Breast epithelium (tissue), 4 donors: ENCODE measurements at regions not wholly inside any gene's neighbourhood (a gene's known extent, or its start where the extent isn't known, plus 50 kb on each side); places are given as distances from the start of the nearest gene placed in this dataset.

Experiments
- DNase-seq, 2 donors: peaks; one replicate each; pipeline ENCODE4 v3.0.0-alpha.2; 2019; ENCODE audit warnings: low spot score in 2 of 2
- H3K27ac ChIP-seq, 2 donors: fragments of 200-600 bp; sonication (generic) in 1 of 2; one replicate each; pipeline ENCODE4 v1.5.1; 2016 to 2019; ENCODE audit warnings: mild to moderate bottlenecking in 1 of 2
- H3K27me3 ChIP-seq, 2 donors: fragments of 200-600 bp; sonication (generic) in 1 of 2; one replicate each; pipeline versions ENCODE4 v1.5.1 to v1.6.0; 2017 to 2019; ENCODE audit warnings: control low read depth in 1 of 2, mild to moderate bottlenecking in 1 of 2
- H3K36me3 ChIP-seq: fragments of 200-600 bp; one replicate; pipeline ENCODE4 v1.5.1; 2019
- H3K4me1 ChIP-seq, 2 donors: fragments of 200-600 bp; sonication (generic); one replicate each; pipeline ENCODE4 v1.5.1; 2016 to 2019; ENCODE audit warnings: control low read depth in 1 of 2
- H3K4me3 ChIP-seq, 3 donors: fragments of 200-600 bp; sonication (generic); 1 replicate in 2 of 3; 2 replicates in 1 of 3; pipeline ENCODE4 v1.5.1; 2016 to 2019; ENCODE audit warnings: mild to moderate bottlenecking in 3 of 3, moderate library complexity in 2 of 3
- H3K9me3 ChIP-seq, 2 donors: fragments of 200-600 bp; sonication (generic) in 1 of 2; one replicate each; pipeline ENCODE4 v1.5.1; 2016 to 2019; ENCODE audit warnings: control low read depth in 1 of 2
- POLR2A ChIP-seq: fragments of 450-650 bp; IDR thresholded peaks from one replicate; pipeline ENCODE4 v1.6.1; 2016; ENCODE audit warnings: antibody characterized with exemption, mild to moderate bottlenecking, moderate library complexity
- POLR2AphosphoS5 ChIP-seq, 3 donors: sonication (generic); formaldehyde crosslinking; IDR thresholded peaks; one replicate each; pipeline ENCODE4 v1.6.1; 2017; ENCODE audit warnings: antibody characterized with exemption in 3 of 3
- intact Hi-C: fragments of 100-400 bp; cut with DNase I; formaldehyde crosslinking; loops from one replicate; pipeline ENCODE4 v1.15.1; 2023; ENCODE audit warnings: low total_unique reads
- TF ChIP-seq, protein P1 (sequence below), 3 donors: fragments of 450-650 bp; IDR thresholded peaks; one replicate each; pipeline ENCODE4 v1.5.1; 2016 to 2017; ENCODE audit warnings: antibody characterized with exemption in 3 of 3, mild to moderate bottlenecking in 3 of 3, moderate library complexity in 3 of 3

DNA sequence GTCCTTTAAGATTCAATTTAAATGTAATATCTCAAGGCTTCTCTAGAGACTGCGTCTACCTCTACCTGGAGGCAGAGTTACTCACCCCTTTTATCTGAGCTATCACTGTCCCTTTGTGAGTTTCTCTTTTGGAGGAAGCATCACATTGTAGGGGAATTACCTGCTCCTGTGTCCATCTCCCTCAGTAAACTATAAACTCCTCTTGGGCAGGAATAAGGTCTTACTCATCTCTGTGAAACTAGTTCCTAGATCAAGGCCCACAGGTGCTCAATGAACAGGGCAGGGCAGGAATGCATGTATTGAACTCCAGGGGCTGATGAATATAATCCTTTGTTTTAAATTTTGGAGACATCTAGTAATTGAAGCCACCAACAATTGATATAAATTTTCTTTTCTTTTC, 139.8 kb upstream of the ERCC6L2 start:
- Histone ChIP-seq H3K4me3 (no peak overlapping the region), H3K4me1 (no peaks in the 10 kb centered on the region), H3K9me3 (no peaks in the 10 kb centered on the region), H3K27me3 (no peaks in the 10 kb centered on the region), H3K27ac (no peak overlapping the region), H3K36me3 (no peaks in the 10 kb centered on the region)
- DNase-seq: no peak
- intact Hi-C loops: no loop called here
- TF ChIP-seq, protein P1, sequence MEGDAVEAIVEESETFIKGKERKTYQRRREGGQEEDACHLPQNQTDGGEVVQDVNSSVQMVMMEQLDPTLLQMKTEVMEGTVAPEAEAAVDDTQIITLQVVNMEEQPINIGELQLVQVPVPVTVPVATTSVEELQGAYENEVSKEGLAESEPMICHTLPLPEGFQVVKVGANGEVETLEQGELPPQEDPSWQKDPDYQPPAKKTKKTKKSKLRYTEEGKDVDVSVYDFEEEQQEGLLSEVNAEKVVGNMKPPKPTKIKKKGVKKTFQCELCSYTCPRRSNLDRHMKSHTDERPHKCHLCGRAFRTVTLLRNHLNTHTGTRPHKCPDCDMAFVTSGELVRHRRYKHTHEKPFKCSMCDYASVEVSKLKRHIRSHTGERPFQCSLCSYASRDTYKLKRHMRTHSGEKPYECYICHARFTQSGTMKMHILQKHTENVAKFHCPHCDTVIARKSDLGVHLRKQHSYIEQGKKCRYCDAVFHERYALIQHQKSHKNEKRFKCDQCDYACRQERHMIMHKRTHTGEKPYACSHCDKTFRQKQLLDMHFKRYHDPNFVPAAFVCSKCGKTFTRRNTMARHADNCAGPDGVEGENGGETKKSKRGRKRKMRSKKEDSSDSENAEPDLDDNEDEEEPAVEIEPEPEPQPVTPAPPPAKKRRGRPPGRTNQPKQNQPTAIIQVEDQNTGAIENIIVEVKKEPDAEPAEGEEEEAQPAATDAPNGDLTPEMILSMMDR (IDR thresholded peaks at IDR 0.05): no peak
- TF ChIP-seq POLR2AphosphoS5 (IDR thresholded peaks at IDR 0.05) (no peak), POLR2A (no peak)

DNA sequence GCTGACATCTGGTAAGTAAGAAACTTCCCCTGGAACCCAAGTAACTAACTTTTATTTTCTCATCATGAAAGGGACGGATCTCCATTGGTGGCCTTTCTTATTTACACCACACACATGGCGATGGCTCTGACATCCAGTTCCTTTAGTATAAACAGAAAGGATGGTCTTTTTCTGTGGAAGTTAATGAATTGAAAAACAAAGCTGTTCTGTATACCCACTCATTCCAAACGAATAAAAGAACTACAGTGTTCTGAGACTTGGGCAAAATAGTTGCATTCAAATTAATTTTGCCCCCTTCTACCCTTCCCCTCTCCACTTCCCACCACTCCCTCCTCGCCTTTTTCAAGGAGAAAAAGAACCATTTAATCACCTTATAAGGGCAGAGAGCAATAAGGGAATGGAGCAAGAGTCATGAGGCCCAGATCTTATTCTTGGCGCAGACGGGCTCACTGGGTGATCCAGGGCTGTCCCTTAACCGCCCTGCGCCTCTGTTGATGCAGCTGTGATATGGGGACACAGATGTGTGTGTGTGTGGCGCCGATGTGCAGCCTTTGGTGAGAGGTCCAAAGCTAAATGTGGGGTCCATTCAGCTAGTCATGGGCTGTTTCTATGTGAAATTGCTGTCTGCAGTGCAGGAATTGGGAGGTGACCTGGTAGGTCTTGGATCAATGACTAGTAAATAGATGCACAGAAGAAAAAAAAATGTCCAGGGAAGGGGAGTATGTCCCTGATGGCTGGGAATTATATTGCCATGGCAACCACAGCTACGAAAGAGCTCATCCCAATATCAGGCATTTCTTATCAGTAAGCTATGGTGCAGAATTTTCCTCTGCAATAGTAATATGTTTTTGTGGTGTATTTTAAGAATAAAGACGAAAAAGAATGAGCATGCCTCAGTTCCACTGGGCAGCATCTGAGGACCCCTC, 141.5 kb upstream of the ERCC6L2 start:
- peaks cover 0 to 5% of the 10 kb centered on the region in 2 donors for H3K27me3 ChIP-seq
- H3K4me1 ChIP-seq: no peaks in the 10 kb centered on the region
- no peak for TF ChIP-seq POLR2AphosphoS5 (IDR thresholded peaks at IDR 0.05)
- no peak for TF ChIP-seq POLR2A
- TF ChIP-seq, protein P1 (IDR thresholded peaks at IDR 0.05): no peak
- H3K27ac ChIP-seq: no peak overlapping the region
- H3K9me3 ChIP-seq: no peaks in the 10 kb centered on the region
- DNase-seq: no peak
- intact Hi-C loops: no loop called here
- H3K36me3 ChIP-seq: no peaks in the 10 kb centered on the region
- no peak overlapping the region for H3K4me3 ChIP-seq

DNA sequence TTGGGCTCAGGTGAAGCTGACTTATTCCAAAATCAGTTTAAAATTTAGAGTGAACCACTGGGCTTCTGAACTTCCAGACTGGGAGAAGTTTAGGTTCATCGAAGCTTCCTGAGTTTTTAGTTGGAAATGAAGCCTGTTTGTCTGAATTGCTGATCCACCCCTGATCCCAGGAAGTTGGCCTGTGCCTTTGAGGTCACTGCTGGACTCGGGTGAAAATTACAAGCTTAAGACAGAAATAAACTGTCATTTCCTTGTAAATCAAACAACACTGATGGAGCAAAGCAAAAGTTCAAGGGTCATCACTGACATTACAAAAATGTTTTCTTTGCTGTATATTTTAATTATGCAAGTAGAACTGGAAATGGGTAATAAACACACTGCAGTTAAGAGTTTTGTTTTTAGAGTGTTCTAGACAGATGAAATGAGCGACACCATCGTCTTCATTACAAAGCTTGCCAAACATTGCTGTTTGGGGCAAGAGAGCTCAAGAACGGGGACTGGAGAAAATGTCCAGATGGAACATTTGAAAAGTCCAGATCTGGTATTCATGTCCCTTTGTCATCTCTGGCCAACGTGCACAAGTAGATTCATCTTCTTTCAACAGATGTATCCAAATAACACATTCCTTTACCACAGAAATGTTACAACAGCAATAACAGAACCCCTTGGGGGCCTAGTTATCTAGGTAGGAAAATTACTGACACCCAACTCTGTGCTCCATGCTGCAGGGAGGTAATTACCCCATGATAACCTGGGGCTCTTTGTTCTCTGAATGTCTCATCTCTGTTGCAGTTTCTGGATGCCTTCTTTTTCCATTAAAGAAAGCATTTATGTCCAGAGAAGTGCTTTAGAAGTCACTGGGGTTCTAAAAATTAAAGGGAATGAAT, 142.4 kb upstream of the ERCC6L2 start:
- intact Hi-C loops: no loop called here
- TF ChIP-seq POLR2A: no peak
- TF ChIP-seq, protein P1 (IDR thresholded peaks at IDR 0.05): no peak
- TF ChIP-seq POLR2AphosphoS5 (IDR thresholded peaks at IDR 0.05): no peak
- Histone ChIP-seq H3K9me3 (no peaks in the 10 kb centered on the region), H3K27ac (no peak overlapping the region), H3K36me3 (no peaks in the 10 kb centered on the region), H3K4me1 (no peaks in the 10 kb centered on the region), H3K27me3 (peaks cover 0 to 5% of the 10 kb centered on the region in 2 donors), H3K4me3 (no peak overlapping the region)
- no peak for DNase-seq

DNA sequence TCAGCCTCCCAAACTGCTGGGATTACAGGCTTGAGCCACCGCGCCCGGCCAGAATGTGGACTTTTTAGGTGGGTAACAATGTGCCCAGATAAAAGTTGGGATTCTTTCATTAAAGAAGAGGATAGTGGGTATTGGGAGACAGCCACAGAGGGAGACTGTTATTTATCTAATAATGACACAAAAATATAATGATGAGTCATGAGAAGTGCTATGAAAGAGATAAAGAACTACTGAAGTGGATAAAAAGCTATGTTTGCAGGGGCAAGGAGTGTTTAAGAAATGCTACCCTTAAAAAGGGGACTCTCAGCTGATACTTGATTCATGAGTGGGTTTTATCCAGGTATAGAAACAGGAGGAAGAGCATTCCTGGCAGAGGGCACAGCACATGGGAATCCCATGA, 143.6 kb upstream of the ERCC6L2 start:
- Histone ChIP-seq H3K27ac (no peak overlapping the region), H3K4me1 (no peaks in the 10 kb centered on the region), H3K4me3 (no peak overlapping the region), H3K9me3 (no peaks in the 10 kb centered on the region), H3K36me3 (no peaks in the 10 kb centered on the region), H3K27me3 (peaks cover 0 to 5% of the 10 kb centered on the region in 2 donors)
- TF ChIP-seq POLR2A (no peak), POLR2AphosphoS5 (IDR thresholded peaks at IDR 0.05) (no peak)
- TF ChIP-seq, protein P1 (IDR thresholded peaks at IDR 0.05): no peak
- no peak for DNase-seq
- intact Hi-C loops: no loop called here
